ENCODE measurements at regions not wholly inside any gene's neighbourhood (a gene's known extent, or its start where the extent isn't known, plus 50 kb on each side); places are given as distances from the start of the nearest gene placed in this dataset.
"Not testable (repeated sequence)": the region's sequence is repeated elsewhere in the genome, so short reads cannot be mapped to it uniquely, and the experiment has no call there.

- Histone ChIP-seq H3K27me3 (replicated peaks; ENCODE audit: control insufficient read depth, insufficient read depth, low read length) (no peaks in the 10 kb centered on the region), H3K9me3 (no peaks in the 10 kb centered on the region), H3K4me1 (no peaks in the 10 kb centered on the region), H3K36me3 (ENCODE audit: control insufficient read depth, insufficient read depth, low read length) (no peaks in the 10 kb centered on the region), H3K4me3 (ENCODE audit: low read depth, low read length) (no peak overlapping the region)
- Mint-ChIP-seq H3K27me3 (ENCODE audit: insufficient read depth, unreplicated experiment) (no peaks in the 10 kb centered on the region), H3K4me3 (ENCODE audit: unreplicated experiment) (no peak overlapping the region), H3K4me1 (ENCODE audit: low read depth, unreplicated experiment) (no peaks in the 10 kb centered on the region), H3K27ac (ENCODE audit: unreplicated experiment) (no peak overlapping the region), H3K36me3 (ENCODE audit: insufficient read depth, unreplicated experiment) (no peaks in the 10 kb centered on the region), H3K9me3 (ENCODE audit: unreplicated experiment) (no peaks in the 10 kb centered on the region)
- DNase-seq, result no peak
- no TSS peak for BruUV-seq (replicated peaks)
- POLR2A ChIA-PET, result no interaction called here
- intact Hi-C loops (cut with micrococcal nuclease; ENCODE audit: unreplicated experiment), result no loop called here
- CTCF ChIA-PET, result no interaction called here
- no peak for TF ChIP-seq CTCF (IDR thresholded peaks at IDR 0.05; ENCODE audit: insufficient read depth in 1 of 2, low read depth in 1 of 2, low read length in 1 of 2, severe bottlenecking in 1 of 2, unreplicated experiment in 1 of 2)
Measured at GRCh38 chr6:141394565-141395051, 738.1 kb upstream of the GJE1 start.

- H3K27me3 ChIP-seq (replicated peaks; ENCODE audit: control insufficient read depth, insufficient read depth, low read length), result no peaks in the 10 kb centered on the region
- Mint-ChIP-seq H3K27ac (ENCODE audit: unreplicated experiment) (no peak overlapping the region), H3K27me3 (ENCODE audit: insufficient read depth, unreplicated experiment) (no peaks in the 10 kb centered on the region), H3K4me1 (ENCODE audit: low read depth, unreplicated experiment) (no peaks in the 10 kb centered on the region), H3K36me3 (ENCODE audit: insufficient read depth, unreplicated experiment) (no peaks in the 10 kb centered on the region), H3K4me3 (ENCODE audit: unreplicated experiment) (no peak overlapping the region), H3K9me3 (ENCODE audit: unreplicated experiment) (no peaks in the 10 kb centered on the region)
- intact Hi-C loops (cut with micrococcal nuclease; ENCODE audit: unreplicated experiment), result no loop called here
- no peaks in the 10 kb centered on the region for H3K9me3 ChIP-seq
- H3K4me3 ChIP-seq (ENCODE audit: low read depth, low read length), result no peak overlapping the region
- no peak for DNase-seq
- TF ChIP-seq CTCF (IDR thresholded peaks at IDR 0.05; ENCODE audit: insufficient read depth in 1 of 2, low read depth in 1 of 2, low read length in 1 of 2, severe bottlenecking in 1 of 2, unreplicated experiment in 1 of 2), result no peak
- no TSS peak for BruUV-seq (replicated peaks)
- H3K36me3 ChIP-seq (ENCODE audit: control insufficient read depth, insufficient read depth, low read length), result no peaks in the 10 kb centered on the region
- ChIA-PET POLR2A (no interaction called here), CTCF (no interaction called here)
- H3K4me1 ChIP-seq, result no peaks in the 10 kb centered on the region
Measured at GRCh38 chr6:141394125-141394536, 738.6 kb upstream of the GJE1 start.

- intact Hi-C loops (cut with micrococcal nuclease; ENCODE audit: unreplicated experiment), result no loop called here
- no peak for TF ChIP-seq CTCF (IDR thresholded peaks at IDR 0.05; ENCODE audit: insufficient read depth in 1 of 2, low read depth in 1 of 2, low read length in 1 of 2, severe bottlenecking in 1 of 2, unreplicated experiment in 1 of 2)
- Mint-ChIP-seq H3K4me3 (ENCODE audit: unreplicated experiment) (no peak overlapping the region), H3K9me3 (ENCODE audit: unreplicated experiment) (no peaks in the 10 kb centered on the region), H3K4me1 (ENCODE audit: low read depth, unreplicated experiment) (no peaks in the 10 kb centered on the region), H3K27me3 (ENCODE audit: insufficient read depth, unreplicated experiment) (no peaks in the 10 kb centered on the region), H3K27ac (ENCODE audit: unreplicated experiment) (no peak overlapping the region), H3K36me3 (ENCODE audit: insufficient read depth, unreplicated experiment) (no peaks in the 10 kb centered on the region)
- no peaks in the 10 kb centered on the region for H3K4me1 ChIP-seq
- no peaks in the 10 kb centered on the region for H3K36me3 ChIP-seq (ENCODE audit: control insufficient read depth, insufficient read depth, low read length)
- ChIA-PET CTCF (no interaction called here), POLR2A (no interaction called here)
- no peak overlapping the region for H3K4me3 ChIP-seq (ENCODE audit: low read depth, low read length)
- BruUV-seq (replicated peaks), result no TSS peak
- H3K27me3 ChIP-seq (replicated peaks; ENCODE audit: control insufficient read depth, insufficient read depth, low read length), result no peaks in the 10 kb centered on the region
- H3K9me3 ChIP-seq, result no peaks in the 10 kb centered on the region
- no peak for DNase-seq
Measured at GRCh38 chr6:141393405-141394124, 739.2 kb upstream of the GJE1 start.

- H3K9me3 Mint-ChIP-seq (ENCODE audit: unreplicated experiment); H3K27me3 Mint-ChIP-seq (ENCODE audit: insufficient read depth, unreplicated experiment); DNase-seq; H3K27me3 ChIP-seq (replicated peaks; ENCODE audit: control insufficient read depth, insufficient read depth, low read length); POLR2A ChIA-PET; intact Hi-C loops (cut with micrococcal nuclease; ENCODE audit: unreplicated experiment); H3K4me1 Mint-ChIP-seq (ENCODE audit: low read depth, unreplicated experiment); H3K9me3 ChIP-seq; H3K4me3 ChIP-seq (ENCODE audit: low read depth, low read length); H3K4me1 ChIP-seq; H3K4me3 Mint-ChIP-seq (ENCODE audit: unreplicated experiment); H3K36me3 Mint-ChIP-seq (ENCODE audit: insufficient read depth, unreplicated experiment); CTCF ChIA-PET; H3K27ac Mint-ChIP-seq (ENCODE audit: unreplicated experiment); BruUV-seq (replicated peaks); H3K36me3 ChIP-seq (ENCODE audit: control insufficient read depth, insufficient read depth, low read length): not testable (repeated sequence)
Measured at GRCh38 chr6:141391135-141391534, 741.6 kb upstream of the GJE1 start.
